BJ (cell line): ENCODE measurements at regions not wholly inside any gene's neighbourhood (a gene's known extent, or its start where the extent isn't known, plus 50 kb on each side); places are given as distances from the start of the nearest gene placed in this dataset.

ENCODE experiments used
- CTCF ChIA-PET: fragments of 350-600 bp; formaldehyde crosslinking; extraction: SDS; loops from one replicate; lab custom pipeline; 2021; ENCODE audit warnings: antibody characterized with exemption, inconsistent platforms; lab: Yijun Ruan, JAX
- POLR2A ChIA-PET: fragments of 300-600 bp; sonication (Branson Sonifier 250); formaldehyde crosslinking; extraction: SDS; loops from one replicate; lab custom pipeline; 2021; ENCODE audit warnings: antibody characterized with exemption; lab: Charles Lee
- DNase-seq: peaks from one replicate; pipeline ENCODE4 v3.0.0-alpha.2; 2011; ENCODE audit warnings: low read depth
- H3K27me3 ChIP-seq: 2 replicates; pipeline ENCODE4 v1.6.0; 2011; ENCODE audit warnings: low read length; ENCODE audit not compliant: control insufficient read depth, insufficient read depth
- H3K36me3 ChIP-seq: 2 replicates; pipeline ENCODE4 v1.5.1; 2011; ENCODE audit warnings: low read length; ENCODE audit not compliant: control insufficient read depth, insufficient read depth
- H3K4me3 ChIP-seq: 2 replicates; pipeline ENCODE4 v1.5.1; 2011; ENCODE audit warnings: low read depth, mild to moderate bottlenecking, control low read depth, low read length
- CTCF ChIP-seq: IDR thresholded peaks from 2 replicates; pipeline ENCODE4 v1.5.1; 2011; ENCODE audit warnings: low read depth, mild to moderate bottlenecking, control low read depth, inconsistent platforms, low read length, moderate library complexity; ENCODE audit not compliant: insufficient read depth

GRCh38 chr4:179017581-179017980 is 1575.3 kb upstream of the AGA start:
- ChIA-PET POLR2A (no interaction called here), CTCF (interaction anchor here (0.6 kb wide), 1 partner anchor 23 kb away, joined by 3 read pairs; no protein-coding TSS in a partner anchor)
- Histone ChIP-seq H3K27me3 (no peaks in the 10 kb centered on the region), H3K4me3 (no peak overlapping the region), H3K36me3 (no peaks in the 10 kb centered on the region)
- no peak for DNase-seq
- TF ChIP-seq CTCF, result no peak

- TF ChIP-seq CTCF, result no peak
- ChIA-PET CTCF (no interaction called here), POLR2A (no interaction called here)
- H3K4me3 ChIP-seq, result no peak overlapping the region
- H3K27me3 ChIP-seq, result no peaks in the 10 kb centered on the region
- no peaks in the 10 kb centered on the region for H3K36me3 ChIP-seq
- DNase-seq, result no peak
These were observed 1585.3 kb upstream of the AGA start for GRCh38 chr4:179027569-179027968.

- TF ChIP-seq CTCF, result no peak
- no peak for DNase-seq
- Histone ChIP-seq H3K36me3 (no peaks in the 10 kb centered on the region), H3K4me3 (no peak overlapping the region), H3K27me3 (no peaks in the 10 kb centered on the region)
- POLR2A ChIA-PET, result no interaction called here
- CTCF ChIA-PET, result no interaction called here
These were observed 1586.1 kb upstream of the AGA start for GRCh38 chr4:179028321-179028720.

- no peak for TF ChIP-seq CTCF
- Histone ChIP-seq H3K36me3 (no peaks in the 10 kb centered on the region), H3K4me3 (no peak overlapping the region), H3K27me3 (no peaks in the 10 kb centered on the region)
- CTCF ChIA-PET, result no interaction called here
- no peak for DNase-seq
- POLR2A ChIA-PET, result no interaction called here
These were observed 1587.4 kb upstream of the AGA start for GRCh38 chr4:179029683-179030082.

- ChIA-PET CTCF (interaction anchor here (0.6 kb wide), 1 partner anchor 23 kb away, joined by 3 read pairs; no protein-coding TSS in a partner anchor), POLR2A (no interaction called here)
- Histone ChIP-seq H3K4me3 (no peak overlapping the region), H3K36me3 (no peaks in the 10 kb centered on the region), H3K27me3 (no peaks in the 10 kb centered on the region)
- DNase-seq, result no peak
- no peak for TF ChIP-seq CTCF
These were observed 1598.0 kb upstream of the AGA start for GRCh38 chr4:179040259-179040658.
